NCI-H2107 (cell line): ENCODE measurements at regions not wholly inside any gene's neighbourhood (a gene's known extent, or its start where the extent isn't known, plus 50 kb on each side); places are given as distances from the start of the nearest gene placed in this dataset.

Experiments used
- DNase-seq: peaks from one replicate; lab custom pipeline; 2025; lab: John Stamatoyannopoulos, UW

- DNase-seq = no peak
Measured at GRCh38 chrX:45743906-45744625, 543.4 kb upstream of the DIPK2B start.

- DNase-seq = no peak
Measured at GRCh38 chrX:45743081-45743533, 542.4 kb upstream of the DIPK2B start.

GRCh38 chrX:45740291-45740690 lies 539.6 kb upstream of the DIPK2B start:
- DNase-seq = no peak

- DNase-seq = no peak
Measured at GRCh38 chrX:45735571-45735970, 534.9 kb upstream of the DIPK2B start.

- no peak for DNase-seq
Measured at GRCh38 chrX:45731448-45731847, 530.8 kb upstream of the DIPK2B start.

- DNase-seq = no peak
Measured at GRCh38 chrX:45727761-45728160, 527.1 kb upstream of the DIPK2B start.

GRCh38 chrX:45722471-45722870 lies 521.8 kb upstream of the DIPK2B start:
- no peak for DNase-seq

- no peak for DNase-seq
Measured at GRCh38 chrX:45719751-45720501, 519.2 kb upstream of the DIPK2B start.

- no peak for DNase-seq
Measured at GRCh38 chrX:45718676-45719075, 518.0 kb upstream of the DIPK2B start.

GRCh38 chrX:45716750-45717149 lies 516.1 kb upstream of the DIPK2B start:
- no peak for DNase-seq

- DNase-seq = no peak
Measured at GRCh38 chrX:45715748-45716147, 515.1 kb upstream of the DIPK2B start.

- DNase-seq = no peak
Measured at GRCh38 chrX:45714866-45715265, 514.2 kb upstream of the DIPK2B start.

GRCh38 chrX:45712067-45712466 lies 511.4 kb upstream of the DIPK2B start:
- DNase-seq = no peak

- no peak for DNase-seq
Measured at GRCh38 chrX:45711231-45711630, 510.6 kb upstream of the DIPK2B start.

- no peak for DNase-seq
Measured at GRCh38 chrX:45710081-45710801, 509.6 kb upstream of the DIPK2B start.

- no peak for DNase-seq
Measured at GRCh38 chrX:45709381-45709780, 508.7 kb upstream of the DIPK2B start.

- no peak for DNase-seq
Measured at GRCh38 chrX:45699158-45699557, 498.5 kb upstream of the DIPK2B start.

- DNase-seq = no peak
Measured at GRCh38 chrX:45697591-45697990, 496.9 kb upstream of the DIPK2B start.

- DNase-seq = no peak
Measured at GRCh38 chrX:45696736-45697135, 496.1 kb upstream of the DIPK2B start.

- DNase-seq = no peak
Measured at GRCh38 chrX:45689971-45690370, 489.3 kb upstream of the DIPK2B start.

GRCh38 chrX:45683914-45684313 lies 483.2 kb upstream of the DIPK2B start:
- DNase-seq = no peak

GRCh38 chrX:45681891-45682290 lies 481.2 kb upstream of the DIPK2B start:
- DNase-seq = no peak
